Fibroblast of lung (primary cell): ENCODE measurements at regions not wholly inside any gene's neighbourhood (a gene's known extent, or its start where the extent isn't known, plus 50 kb on each side); places are given as distances from the start of the nearest gene placed in this dataset.

Experiments
- EZH2 ChIP-seq: IDR thresholded peaks from 2 replicates; pipeline ENCODE4 v1.5.1; 2012; ENCODE audit warnings: low read length, control low read depth, mild to moderate bottlenecking; ENCODE audit errors: missing control alignments
- TF ChIP-seq, protein P1 (sequence below), 2 donors: IDR thresholded peaks in 1 of 2; conservative IDR thresholded peaks in 1 of 2; 1 replicate in 1 of 2; 2 replicates in 1 of 2; pipeline ENCODE4 v1.5.1; 2011 to 2012; ENCODE audit warnings: low read length in 2 of 2, control low read depth in 1 of 2, inconsistent platforms in 1 of 2, low read depth in 1 of 2, mild to moderate bottlenecking in 1 of 2

DNA sequence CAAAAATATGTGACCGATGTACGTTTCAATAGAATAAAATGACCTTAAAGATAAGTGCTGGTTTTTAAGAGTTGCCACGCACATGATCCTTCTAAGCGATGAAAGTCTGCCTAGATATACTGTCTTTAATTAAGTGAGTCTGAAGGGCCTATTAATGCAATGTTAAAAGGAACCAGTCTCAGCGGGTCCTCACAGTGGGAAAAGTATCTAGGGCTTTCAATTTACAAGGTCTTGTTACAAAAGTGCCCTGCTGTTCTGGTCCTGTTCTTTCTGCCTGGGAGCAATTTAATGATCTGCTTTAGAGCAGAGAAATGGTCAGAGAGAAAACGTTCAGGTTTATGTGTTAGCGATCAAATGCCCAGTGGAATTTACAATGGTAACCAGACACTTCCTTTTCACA is 864.0 kb downstream of the KCNJ2 start:
- TF ChIP-seq, protein P1, sequence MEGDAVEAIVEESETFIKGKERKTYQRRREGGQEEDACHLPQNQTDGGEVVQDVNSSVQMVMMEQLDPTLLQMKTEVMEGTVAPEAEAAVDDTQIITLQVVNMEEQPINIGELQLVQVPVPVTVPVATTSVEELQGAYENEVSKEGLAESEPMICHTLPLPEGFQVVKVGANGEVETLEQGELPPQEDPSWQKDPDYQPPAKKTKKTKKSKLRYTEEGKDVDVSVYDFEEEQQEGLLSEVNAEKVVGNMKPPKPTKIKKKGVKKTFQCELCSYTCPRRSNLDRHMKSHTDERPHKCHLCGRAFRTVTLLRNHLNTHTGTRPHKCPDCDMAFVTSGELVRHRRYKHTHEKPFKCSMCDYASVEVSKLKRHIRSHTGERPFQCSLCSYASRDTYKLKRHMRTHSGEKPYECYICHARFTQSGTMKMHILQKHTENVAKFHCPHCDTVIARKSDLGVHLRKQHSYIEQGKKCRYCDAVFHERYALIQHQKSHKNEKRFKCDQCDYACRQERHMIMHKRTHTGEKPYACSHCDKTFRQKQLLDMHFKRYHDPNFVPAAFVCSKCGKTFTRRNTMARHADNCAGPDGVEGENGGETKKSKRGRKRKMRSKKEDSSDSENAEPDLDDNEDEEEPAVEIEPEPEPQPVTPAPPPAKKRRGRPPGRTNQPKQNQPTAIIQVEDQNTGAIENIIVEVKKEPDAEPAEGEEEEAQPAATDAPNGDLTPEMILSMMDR (conservative IDR thresholded peaks at IDR 0.05 in 1 of 2, IDR thresholded peaks at IDR 0.05 in 1 of 2; ENCODE audit: low read depth in 1 of 2, low read length in 2 of 2) = no peak
- TF ChIP-seq EZH2 = no peak
